GM12865 (cell line): ENCODE measurements at regions not wholly inside any gene's neighbourhood (a gene's known extent, or its start where the extent isn't known, plus 50 kb on each side); places are given as distances from the start of the nearest gene placed in this dataset.

Experiments used
- DNase-seq: peaks from one replicate; pipeline ENCODE4 v3.0.0; 2010; ENCODE audit warnings: low read depth
- H3K4me3 ChIP-seq: 2 replicates; pipeline ENCODE4 v1.5.1; 2011; ENCODE audit warnings: mild to moderate bottlenecking, low read depth, low read length, control low read depth
- CTCF ChIP-seq: IDR thresholded peaks from 2 replicates; pipeline ENCODE4 v1.5.1; 2011; ENCODE audit warnings: low read length, control low read depth, low read depth, inconsistent platforms; ENCODE audit not compliant: insufficient read depth; ENCODE audit errors: missing control alignments

- peak; percentile 14 for DNase-seq
- peak; percentile 10 for TF ChIP-seq CTCF
- no peak overlapping the region for H3K4me3 ChIP-seq
These were observed 1403.1 kb upstream of the TENM3 start for GRCh38 chr4:180840142-180840541.

GRCh38 chr4:180850318-180850940 is 1392.8 kb upstream of the TENM3 start:
- TF ChIP-seq CTCF, result no peak
- H3K4me3 ChIP-seq, result no peak overlapping the region
- DNase-seq, result no peak

GRCh38 chr4:180852738-180853137 is 1390.5 kb upstream of the TENM3 start:
- DNase-seq, result no peak
- TF ChIP-seq CTCF, result no peak
- H3K4me3 ChIP-seq, result no peak overlapping the region

GRCh38 chr4:180855184-180855583 is 1388.0 kb upstream of the TENM3 start:
- no peak for DNase-seq
- no peak for TF ChIP-seq CTCF
- H3K4me3 ChIP-seq, result no peak overlapping the region

- DNase-seq, result no peak
- TF ChIP-seq CTCF, result no peak
- no peak overlapping the region for H3K4me3 ChIP-seq
These were observed 1383.0 kb upstream of the TENM3 start for GRCh38 chr4:180860089-180860720.

- DNase-seq, result no peak
- TF ChIP-seq CTCF, result no peak
- no peak overlapping the region for H3K4me3 ChIP-seq
These were observed 1381.6 kb upstream of the TENM3 start for GRCh38 chr4:180861651-180862050.
